GM12865 (cell line): ENCODE measurements at regions not wholly inside any gene's neighbourhood (a gene's known extent, or its start where the extent isn't known, plus 50 kb on each side); places are given as distances from the start of the nearest gene placed in this dataset.

Source experiments
- DNase-seq: peaks from one replicate; pipeline ENCODE4 v3.0.0; 2010; ENCODE audit warnings: low read depth
- H3K4me3 ChIP-seq: 2 replicates; pipeline ENCODE4 v1.5.1; 2011; ENCODE audit warnings: mild to moderate bottlenecking, low read depth, low read length, control low read depth
- CTCF ChIP-seq: IDR thresholded peaks from 2 replicates; pipeline ENCODE4 v1.5.1; 2011; ENCODE audit warnings: low read length, control low read depth, low read depth, inconsistent platforms; ENCODE audit not compliant: insufficient read depth; ENCODE audit errors: missing control alignments

GRCh38 chr7:118076564-118076963 lies 107.4 kb upstream of the LSM8 start:
- no peak for DNase-seq
- TF ChIP-seq CTCF, result no peak
- no peak overlapping the region for H3K4me3 ChIP-seq

- H3K4me3 ChIP-seq, result no peak overlapping the region
- no peak for DNase-seq
- TF ChIP-seq CTCF, result no peak
Measured at GRCh38 chr7:118078015-118078414, 105.9 kb upstream of the LSM8 start.

- H3K4me3 ChIP-seq, result no peak overlapping the region
- no peak for DNase-seq
- TF ChIP-seq CTCF, result no peak
Measured at GRCh38 chr7:118079369-118079768, 104.6 kb upstream of the LSM8 start.

GRCh38 chr7:118080947-118081346 lies 103.0 kb upstream of the LSM8 start:
- H3K4me3 ChIP-seq, result no peak overlapping the region
- DNase-seq, result peak; percentile 54
- TF ChIP-seq CTCF, result no peak

- TF ChIP-seq CTCF, result no peak
- no peak for DNase-seq
- no peak overlapping the region for H3K4me3 ChIP-seq
Measured at GRCh38 chr7:118082506-118082905, 101.5 kb upstream of the LSM8 start.

- DNase-seq, result no peak
- no peak overlapping the region for H3K4me3 ChIP-seq
- no peak for TF ChIP-seq CTCF
Measured at GRCh38 chr7:118085000-118085399, 99.0 kb upstream of the LSM8 start.

- H3K4me3 ChIP-seq, result no peak overlapping the region
- TF ChIP-seq CTCF, result no peak
- DNase-seq, result no peak
Measured at GRCh38 chr7:118087126-118087525, 96.8 kb upstream of the LSM8 start.
